HG02852 (cell line): ENCODE measurements at regions not wholly inside any gene's neighbourhood (a gene's known extent, or its start where the extent isn't known, plus 50 kb on each side); places are given as distances from the start of the nearest gene placed in this dataset.
"Not testable (repeated sequence)": the region's sequence is repeated elsewhere in the genome, so short reads cannot be mapped to it uniquely, and the experiment has no call there.

Source experiments
- ATAC-seq: cut with Tn5 transposase; IDR thresholded peaks from one replicate; pipeline ENCODE4 v1.9.1; 2021; ENCODE audit warnings: mild to moderate bottlenecking, moderate library complexity; ENCODE audit not compliant: unreplicated experiment

DNA sequence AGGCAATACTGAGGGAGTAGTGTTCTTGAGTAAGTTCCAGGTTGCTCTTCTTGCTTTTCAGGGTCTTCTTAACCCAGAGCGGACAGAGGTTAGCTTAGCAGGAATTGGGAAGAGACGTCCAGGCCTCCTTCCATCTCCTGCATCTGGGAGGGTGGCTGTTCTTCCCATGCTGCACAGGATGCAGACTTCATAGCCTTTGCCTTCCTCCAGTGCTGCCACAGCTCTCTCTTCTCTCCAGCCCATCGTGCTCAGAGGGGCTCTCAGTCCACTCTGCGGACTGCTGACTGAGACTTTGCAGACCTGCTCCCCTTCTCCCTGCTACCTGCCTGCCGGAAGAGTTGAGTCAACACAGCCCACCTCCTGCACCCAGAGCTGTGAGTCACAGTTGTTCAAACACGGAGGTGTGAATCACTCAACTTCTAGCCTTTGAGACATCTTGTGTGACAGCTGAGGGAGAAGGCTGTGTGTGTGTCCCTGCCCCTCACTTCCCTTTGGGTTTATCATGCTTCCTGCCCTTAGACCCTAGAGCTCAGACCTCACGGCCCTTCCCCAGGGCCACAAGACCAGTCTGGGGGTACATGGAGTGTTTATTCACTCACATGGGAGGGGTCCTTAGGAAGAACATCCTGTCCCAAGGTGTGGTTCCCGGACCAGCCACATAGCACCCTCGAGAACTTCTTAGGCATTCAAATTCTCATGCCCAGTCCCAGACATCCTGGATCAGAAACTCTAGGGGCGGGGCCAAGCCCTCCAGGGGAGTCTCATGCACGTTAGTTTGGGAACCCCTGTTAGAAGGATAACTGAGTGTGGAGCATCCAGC lies 158.3 kb upstream of the CACNA1E start:
- no peak for ATAC-seq

DNA sequence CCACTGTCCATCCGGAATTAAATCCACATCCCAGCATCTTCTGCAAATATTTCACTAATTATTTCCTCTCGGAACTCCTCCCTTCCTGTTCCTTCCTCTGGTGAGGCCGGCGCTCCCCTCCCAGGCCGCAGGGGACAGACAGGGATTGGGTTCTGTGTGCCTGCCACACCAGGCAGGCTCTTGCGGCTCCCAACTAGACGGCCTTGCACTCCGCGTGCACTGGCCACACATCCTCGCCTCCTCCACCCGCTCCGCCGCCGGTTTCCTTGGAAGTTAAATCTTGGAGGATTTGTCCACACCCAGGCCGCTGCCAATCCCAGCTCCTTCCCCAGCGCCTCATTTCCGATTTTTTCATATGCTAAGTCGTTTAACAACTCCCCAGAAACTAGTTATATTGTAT lies 157.6 kb upstream of the CACNA1E start:
- ATAC-seq, result not testable (repeated sequence)

DNA sequence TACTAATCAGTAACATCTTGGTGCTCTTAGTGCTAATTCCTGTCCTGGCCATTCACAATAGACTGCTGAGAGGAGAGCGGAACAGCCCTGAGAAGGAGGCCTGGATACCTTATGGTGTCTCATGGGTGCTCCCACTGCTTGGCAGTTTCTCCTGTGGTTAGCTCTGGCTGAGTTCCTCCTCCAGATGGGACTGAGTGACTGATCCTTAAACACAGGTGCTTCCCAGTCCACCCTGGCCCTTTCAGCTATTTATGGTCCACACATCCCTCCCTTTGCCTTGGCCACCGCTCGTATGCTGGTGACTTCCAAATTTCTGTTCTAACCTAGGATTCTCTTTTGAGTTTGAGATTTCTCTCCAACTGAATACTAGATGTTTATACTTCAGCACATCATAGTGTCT lies 157.0 kb upstream of the CACNA1E start:
- ATAC-seq, result no peak

DNA sequence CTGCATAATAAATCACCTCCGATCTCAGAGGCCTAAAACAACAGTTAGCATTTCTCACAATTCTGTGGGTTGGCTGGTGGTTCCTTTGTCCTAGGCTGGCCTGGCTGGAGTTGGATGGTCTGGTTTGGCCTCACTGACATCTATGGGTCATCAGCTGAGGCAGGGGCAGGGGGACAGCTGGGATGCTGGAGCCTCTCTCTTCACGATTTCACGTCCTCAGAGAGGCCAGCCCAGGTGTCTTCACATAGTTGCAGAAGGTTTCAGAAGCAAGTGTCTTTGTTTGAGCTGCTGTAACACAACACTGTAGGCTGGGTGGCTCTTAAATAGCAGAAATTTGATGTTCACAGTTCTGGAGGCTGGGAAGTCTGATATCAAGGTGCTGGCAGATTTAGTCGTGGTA lies 155.5 kb upstream of the CACNA1E start:
- ATAC-seq, result no peak

DNA sequence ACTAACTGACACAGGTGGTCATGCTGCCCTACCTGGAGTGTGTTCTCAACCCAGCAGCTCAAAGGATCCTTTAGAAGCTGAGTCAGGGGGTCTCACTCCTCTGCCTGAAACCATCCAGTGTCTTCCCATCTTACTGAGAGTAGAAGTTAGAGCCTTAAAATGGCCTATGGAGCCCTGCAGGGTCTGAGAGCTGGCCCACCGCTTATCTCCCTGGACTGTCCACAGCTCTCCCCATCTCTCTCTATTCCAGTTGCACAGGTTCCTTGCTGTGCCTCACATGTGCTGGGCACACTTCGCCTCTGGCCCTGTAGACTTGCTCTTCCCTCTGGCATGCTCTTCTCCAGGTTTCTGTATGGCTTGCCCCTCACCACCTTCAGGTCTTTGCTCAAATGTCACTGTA lies 148.6 kb upstream of the CACNA1E start:
- no peak for ATAC-seq

DNA sequence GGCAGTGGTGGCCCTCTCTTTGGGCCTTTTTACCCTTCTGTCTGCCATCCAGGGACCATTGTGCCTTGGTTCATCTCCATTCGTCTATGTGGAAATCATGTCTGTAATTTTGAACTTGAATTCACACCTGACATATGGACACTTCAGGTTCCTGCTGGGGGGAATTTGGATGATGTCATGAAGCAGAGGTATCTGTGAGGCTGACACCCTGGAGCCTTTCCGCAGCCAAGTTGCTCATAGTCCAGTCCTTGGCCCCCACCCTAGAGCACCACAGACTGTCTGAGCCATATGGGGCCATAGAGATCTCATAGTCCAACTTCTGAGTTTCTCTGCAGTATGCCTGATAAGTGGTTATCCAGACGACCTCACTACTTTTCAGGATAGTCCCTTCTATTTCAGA lies 147.7 kb upstream of the CACNA1E start:
- ATAC-seq, result no peak

DNA sequence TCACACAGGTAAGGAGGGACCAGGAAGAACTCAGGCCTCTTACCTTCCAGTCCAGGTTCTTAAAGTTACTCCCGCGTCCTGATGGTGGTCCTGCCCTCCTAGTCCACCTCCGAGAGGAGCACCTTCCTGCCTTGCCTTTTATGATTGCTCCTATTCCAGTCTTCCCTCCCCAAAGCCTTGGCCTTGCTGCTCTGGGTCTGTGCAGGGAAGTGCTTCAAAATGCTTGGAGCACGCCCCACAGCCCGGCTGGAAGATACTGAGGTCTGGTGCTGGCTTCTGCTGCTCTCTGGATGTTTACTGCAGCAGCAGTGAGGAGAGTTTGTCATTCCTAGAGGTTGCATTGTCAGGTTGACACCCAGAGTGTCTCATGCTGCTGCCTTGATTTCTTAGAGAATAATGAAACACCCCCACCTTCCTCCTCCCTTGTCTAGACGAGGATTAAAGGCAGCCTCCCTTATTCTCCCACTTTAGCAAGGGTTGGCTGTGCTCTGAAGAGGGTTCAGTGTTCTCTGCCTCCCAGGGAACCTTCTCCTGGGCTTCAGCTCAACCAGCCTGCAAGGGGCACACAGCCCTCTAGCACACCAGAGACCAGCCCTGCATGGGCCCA lies 142.2 kb upstream of the CACNA1E start:
- ATAC-seq, result no peak

DNA sequence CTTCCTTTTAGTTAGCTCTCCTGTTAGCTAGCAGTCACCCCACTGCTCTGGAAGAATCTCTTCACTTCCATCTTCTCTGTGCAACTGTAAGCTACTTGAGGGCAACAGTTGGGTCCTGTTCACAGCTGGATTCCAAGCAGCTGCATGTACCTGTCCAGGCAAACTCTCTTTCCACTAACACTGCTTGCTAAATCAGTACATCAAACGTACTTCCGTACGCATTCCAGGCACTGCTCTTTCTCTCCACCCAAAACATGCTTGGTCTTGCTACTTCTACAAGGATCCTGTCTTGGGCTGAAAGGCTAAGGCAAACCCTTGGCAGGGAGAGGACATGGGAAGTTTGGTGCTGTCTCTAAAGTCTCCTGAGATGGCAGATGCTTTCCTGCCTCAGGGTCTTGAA lies 139.2 kb upstream of the CACNA1E start:
- no peak for ATAC-seq

DNA sequence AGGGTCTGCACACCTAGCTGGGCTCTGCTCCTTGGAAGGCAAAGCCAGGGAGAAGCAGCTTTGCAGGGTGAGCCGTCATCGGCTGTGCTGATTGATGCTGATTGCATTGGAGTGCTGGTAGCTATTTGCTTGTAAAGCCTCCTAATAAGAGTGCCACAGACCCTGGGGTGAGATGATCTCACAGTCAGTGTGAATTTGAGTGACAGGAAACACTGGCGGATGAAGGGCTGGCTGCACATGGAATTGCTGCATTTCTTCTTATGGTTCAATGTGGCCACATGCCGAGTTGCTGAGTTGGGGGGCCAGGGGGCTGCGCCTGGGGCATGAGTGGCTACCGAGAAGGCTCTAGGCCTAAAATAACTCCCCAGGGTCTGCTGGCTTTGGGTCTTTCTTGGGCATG lies 138.2 kb upstream of the CACNA1E start:
- ATAC-seq, result no peak

DNA sequence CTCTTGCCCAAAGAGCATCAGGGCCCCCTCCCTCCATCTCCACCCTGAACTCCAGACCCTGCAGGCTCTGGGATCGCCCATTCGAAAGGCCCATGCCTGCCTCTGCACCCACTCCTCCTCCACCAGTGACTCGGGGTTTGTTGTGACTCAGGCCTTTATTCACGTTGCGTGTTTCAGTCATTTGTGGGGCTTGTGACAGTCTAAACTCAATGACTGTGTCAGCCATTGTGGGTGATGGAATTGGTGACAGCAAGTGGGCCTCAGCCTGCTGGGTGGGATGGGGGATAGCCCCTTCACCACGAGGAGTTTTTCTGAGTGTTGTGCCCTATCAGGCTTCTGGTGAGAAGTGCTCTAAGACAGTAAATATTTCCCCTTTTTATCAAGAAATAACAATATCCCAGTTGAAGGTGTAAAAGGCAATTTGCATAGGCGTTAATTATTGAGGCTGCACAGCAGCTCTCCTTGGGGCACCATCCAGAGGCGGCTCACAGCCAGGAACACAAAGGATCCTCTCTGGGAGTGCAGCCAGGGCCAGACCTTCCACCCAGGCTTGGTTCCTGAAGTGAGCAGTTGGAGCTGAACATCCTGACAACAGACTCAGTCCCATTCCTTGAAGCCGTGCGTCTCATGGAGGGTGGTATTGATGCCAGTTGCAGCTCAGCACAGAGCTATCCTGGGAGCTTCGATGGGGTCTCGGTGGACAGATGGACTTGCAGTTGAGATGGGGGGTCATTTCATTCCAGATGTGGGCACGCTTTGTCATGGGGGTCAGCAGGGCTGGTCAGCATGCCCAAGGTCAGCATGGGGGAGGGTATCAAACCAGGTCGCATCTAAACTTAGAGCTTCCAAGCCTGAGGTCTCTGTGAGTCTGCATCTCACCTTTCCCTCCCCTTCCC lies 135.6 kb upstream of the CACNA1E start:
- no peak for ATAC-seq

DNA sequence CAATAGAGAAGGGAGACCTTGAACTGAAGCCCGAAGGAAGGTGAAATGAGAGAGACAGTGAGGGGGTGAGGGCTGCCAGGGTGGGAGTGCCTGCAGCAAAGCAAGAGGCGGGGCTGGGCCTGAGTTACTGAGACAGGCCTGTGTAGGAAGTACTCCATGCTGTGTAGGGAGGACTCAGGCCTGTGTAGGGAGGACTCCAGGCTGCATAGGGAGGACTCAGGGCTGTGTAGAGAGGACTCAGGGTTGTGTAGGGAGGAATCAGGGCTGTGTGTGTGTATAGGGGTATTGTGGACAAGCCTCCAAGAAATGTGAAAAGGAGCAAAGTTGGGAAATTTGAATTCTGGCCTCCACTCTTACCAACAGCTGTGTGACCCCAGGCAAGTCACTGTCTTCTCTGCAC lies 133.8 kb upstream of the CACNA1E start:
- no peak for ATAC-seq

DNA sequence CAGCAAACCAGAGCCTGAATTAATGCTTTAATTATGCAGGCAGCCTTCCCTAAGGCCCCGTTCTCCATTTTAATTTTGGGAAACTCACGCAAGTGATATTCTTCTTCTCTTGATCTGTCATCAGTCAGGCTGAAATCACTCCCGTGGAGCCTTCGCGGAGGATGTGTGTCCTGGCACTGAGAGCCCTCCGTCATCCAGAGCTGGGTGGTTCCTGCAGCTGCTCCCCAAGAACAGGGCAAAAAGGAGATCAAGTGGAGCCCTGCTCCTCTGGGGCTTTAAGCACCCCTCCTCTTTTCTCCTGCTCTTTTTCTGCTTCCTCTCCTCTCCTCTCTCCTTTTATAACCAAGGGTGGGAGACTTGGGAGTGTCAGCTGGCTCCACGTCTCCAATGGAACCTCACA lies 133.2 kb upstream of the CACNA1E start:
- no peak for ATAC-seq

DNA sequence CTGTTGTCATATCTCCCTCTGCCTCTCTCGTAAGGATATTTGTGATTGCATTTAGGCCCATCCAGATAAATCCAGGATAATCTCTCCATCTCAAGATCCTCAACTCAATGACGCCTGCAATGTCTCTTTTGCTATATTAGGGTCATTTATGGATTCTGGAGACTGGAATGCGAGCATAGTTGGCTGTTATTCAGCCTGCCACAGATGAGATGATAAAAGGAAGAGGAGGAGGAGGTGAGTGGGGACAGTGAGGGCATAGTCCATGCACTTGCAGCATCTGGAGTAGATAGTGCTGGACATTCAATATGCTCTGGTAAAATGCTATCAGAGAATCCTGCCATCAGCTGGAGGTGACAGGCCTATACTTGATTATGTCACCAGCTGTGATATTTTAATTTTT lies 131.6 kb upstream of the CACNA1E start:
- no peak for ATAC-seq

DNA sequence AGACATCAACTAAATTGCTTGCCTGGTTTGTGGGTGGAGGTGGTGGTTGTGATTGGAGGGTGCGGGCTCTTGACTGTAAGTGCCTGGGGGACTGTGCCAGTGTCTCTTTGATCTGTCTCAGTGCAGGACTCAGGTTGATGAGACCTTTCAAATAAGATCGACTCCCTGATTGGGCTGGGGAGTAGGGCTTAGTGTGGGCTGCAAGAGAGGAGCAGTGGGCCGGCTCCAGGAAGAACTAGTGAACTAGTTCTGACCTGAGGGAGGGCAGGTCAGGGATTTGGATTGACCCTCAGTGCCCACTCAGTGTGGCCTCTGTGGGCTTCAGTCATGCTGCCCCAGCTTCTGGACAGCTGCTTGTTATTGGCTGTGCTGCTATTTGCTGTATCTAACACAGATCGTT lies 130.6 kb upstream of the CACNA1E start:
- no peak for ATAC-seq

DNA sequence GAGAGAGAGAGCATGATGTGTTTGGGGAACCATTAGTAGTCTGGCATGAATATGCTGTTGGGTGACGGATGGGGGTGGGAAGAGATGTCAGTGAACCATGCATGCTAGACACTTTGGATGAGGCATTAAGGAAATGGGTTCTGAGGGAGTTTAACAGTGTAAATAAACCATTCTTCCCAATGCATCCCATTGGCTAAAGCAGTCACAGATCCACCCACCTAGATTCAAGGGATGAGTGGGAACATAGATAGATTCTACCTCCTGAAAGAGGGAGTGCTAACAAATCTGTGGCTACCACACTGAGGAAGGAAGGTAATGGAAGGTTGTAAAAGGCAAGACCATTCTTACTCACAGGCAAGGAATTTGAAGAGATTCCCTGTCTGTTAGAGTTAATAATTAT lies 129.8 kb upstream of the CACNA1E start:
- no peak for ATAC-seq

DNA sequence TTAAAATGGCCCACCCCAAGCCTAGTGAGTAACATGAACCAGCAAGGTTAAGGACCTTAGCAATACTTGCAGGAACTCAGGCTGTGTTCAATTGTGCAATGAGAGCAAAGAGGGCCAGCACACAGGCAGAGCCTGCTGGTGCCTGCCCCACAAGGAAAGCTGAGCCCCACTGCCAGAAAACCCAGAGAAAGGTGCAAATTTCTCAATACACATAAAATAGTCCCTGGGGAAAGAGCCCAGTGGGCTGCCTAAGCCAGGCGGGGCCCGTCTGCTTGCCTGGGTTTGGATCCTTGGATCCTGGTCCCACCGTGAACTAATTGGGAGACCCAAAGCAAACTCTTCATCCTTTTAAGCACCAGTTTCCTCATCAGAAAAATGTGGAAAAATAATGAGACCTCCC lies 128.5 kb upstream of the CACNA1E start:
- no peak for ATAC-seq

DNA sequence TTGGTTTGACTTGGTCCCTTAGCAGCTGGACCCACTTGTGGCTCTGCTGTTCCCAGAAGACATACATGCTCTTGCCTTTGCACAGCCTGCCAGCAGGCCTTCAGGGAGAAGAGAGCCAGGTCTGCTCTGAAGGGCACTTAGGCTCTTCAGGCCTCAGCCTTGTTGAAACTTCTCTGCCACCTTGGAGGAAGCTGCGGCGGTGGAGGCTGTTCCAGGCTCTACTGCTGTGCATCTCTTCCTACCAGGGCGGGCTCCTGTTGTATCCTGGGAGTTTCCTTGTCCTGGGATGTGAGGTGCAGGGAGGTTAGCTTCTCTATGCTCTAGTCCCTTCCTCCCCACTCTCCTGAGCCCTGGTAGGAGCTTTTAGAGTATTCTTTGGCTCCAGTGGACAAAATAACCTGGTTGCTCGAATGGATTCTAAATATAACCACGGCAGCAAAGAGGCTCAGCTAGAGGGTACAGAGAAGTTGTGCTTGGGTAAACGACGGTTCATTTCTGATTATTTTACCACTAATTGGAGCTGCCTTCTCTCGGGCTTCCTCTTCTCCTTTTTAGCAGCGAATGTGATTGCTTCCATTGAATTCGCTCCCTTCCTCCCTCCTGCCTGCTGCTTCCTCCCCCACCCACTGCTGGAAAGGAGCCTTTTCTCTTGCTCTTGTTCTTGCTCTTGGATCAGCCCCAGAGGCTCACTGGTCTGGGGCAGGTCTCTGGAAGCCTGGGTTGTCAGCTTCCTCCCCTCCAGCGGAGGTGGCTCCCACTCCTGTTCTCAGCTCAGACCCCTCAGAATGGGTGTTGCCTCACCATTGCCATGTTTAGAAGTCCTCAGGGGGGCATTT lies 126.6 kb upstream of the CACNA1E start:
- no peak for ATAC-seq

DNA sequence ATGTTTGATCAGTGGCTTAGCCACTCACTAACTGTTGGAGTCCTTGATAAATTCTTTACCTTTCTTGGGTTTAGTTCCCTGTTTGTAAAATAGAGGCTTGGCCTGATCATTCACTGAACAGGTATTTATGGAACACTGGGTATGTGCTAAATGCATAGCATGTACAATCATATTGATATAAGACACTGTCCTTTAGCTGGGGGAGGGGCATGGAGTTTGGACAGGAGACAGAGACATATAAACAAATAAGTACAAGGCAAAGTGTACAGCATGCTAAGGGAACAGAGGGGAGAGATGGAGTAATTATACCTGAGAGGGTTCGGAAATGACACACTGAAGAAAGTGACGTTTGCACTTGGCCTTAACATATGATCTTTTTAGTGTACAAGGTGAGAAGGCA lies 124.3 kb upstream of the CACNA1E start:
- ATAC-seq, result no peak

DNA sequence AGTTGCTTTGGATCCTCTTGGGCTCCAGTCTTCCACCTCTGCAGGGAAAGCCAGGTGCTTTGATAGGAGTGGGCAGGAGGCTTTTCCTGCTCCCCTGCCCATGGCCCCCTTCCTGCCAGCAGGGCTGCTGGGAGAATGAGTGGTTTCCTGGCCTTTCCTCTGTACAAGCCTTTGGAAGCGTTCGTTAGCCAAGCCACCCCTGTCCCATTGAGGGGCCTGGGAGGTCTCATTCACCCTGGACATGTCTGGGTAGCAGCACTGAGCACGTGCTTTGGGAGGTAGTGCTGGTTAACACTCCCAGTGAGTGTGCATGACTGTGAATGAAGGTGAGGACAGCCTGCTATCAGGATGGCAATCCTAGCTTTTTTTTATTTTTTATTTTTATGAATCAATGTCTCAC lies 118.5 kb upstream of the CACNA1E start:
- no peak for ATAC-seq

DNA sequence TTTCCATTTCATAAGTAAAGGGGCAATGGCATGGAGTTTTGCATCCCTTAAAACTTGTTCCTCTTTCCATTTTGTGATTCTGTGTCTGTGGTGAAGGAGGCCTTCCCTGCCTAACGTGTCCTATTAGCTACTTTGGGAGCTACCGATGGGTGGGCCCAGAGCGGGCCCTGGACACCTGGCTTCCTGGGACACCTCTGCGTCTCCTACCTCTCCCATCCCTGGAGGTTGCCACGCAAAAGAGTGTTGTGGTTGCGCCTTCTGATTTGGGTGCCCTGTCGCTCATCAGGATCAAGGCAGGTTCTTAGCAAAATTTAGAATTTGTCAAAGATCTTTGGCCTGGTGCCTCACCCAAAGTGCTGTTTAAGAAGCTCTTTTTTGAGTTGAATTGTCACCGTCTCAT lies 116.4 kb upstream of the CACNA1E start:
- ATAC-seq, result no peak

DNA sequence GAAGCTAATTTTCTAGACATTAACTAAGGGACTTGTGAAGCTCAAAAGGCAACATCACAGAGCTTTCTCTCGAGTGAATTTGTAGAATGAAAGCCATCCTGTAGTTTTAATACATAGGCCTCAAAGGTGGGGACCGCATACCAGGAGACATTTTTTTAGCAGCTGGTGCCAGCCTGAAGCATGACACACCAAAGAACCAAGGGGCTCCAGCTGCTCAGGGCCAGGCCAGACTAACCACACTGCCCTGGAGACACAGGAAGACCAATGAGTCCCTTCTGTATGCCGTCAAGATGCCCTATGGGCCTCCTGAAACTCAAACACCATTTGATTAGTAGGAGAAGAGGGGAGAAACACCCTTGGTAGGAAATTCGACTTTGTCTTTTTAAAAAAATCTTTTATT lies 113.9 kb upstream of the CACNA1E start:
- no peak for ATAC-seq
